ENCODE measurements at regions not wholly inside any gene's neighbourhood (a gene's known extent, or its start where the extent isn't known, plus 50 kb on each side); places are given as distances from the start of the nearest gene placed in this dataset.

- H3K9me3 ChIP-seq (ENCODE audit: control insufficient read depth in 1 of 2, insufficient read depth in 1 of 2, low read depth in 1 of 2, low read length in 2 of 2): no peaks in the 10 kb centered on the region
- POLR2A ChIA-PET: interaction anchor here (0.9 kb wide), 1 partner anchor 12 kb away, joined by 5 read pairs; no protein-coding TSS in a partner anchor
- H3K4me2 ChIP-seq (ENCODE audit: low read length): peak overlapping the region; percentile 62
- peaks cover 13 to 36% of the 10 kb centered on the region in 2 experiments for H3K4me1 ChIP-seq (ENCODE audit: control insufficient read depth in 1 of 2, insufficient read depth in 2 of 2, low read length in 2 of 2)
- H4K20me1 ChIP-seq (ENCODE audit: insufficient read depth): no peaks in the 10 kb centered on the region
- intact Hi-C loops (cut with micrococcal nuclease): no loop called here
- peak overlapping the region; percentile 31 for H2AFZ ChIP-seq (ENCODE audit: low read depth, low read length, poor library complexity, severe bottlenecking)
- H3K27me3 ChIP-seq (ENCODE audit: insufficient read depth, low read length): no peaks in the 10 kb centered on the region
- DNase-seq (ENCODE audit: low read depth, low spot score) (no peak), ATAC-seq (no peak)
- peak overlapping the region in 1 of 2 experiments; percentile 17; a peak in 2 of 4 replicates for H3K4me3 ChIP-seq (replicated peaks in 1 of 2; ENCODE audit: low read depth in 1 of 2, low read length in 2 of 2)
- no peaks in the 10 kb centered on the region for H3K9me2 ChIP-seq (ENCODE audit: insufficient read depth)
- TF ChIP-seq RAD21 (IDR thresholded peaks at IDR 0.05; ENCODE audit: low read depth) (no peak), CTCF (IDR thresholded peaks at IDR 0.05 in 2 of 3, conservative IDR thresholded peaks at IDR 0.05 in 1 of 3; ENCODE audit: borderline replicate concordance in 1 of 3, insufficient read depth in 1 of 3, low read depth in 2 of 3, low read length in 2 of 3) (no peak), ZBTB33 (IDR thresholded peaks at IDR 0.05; ENCODE audit: extremely low read depth, insufficient replicate concordance, low read length) (no peak), POLR2A (IDR thresholded peaks at IDR 0.05; ENCODE audit: borderline replicate concordance, extremely low read depth, insufficient read depth, insufficient read length) (no peak), EZH2phosphoT487 (IDR thresholded peaks at IDR 0.05; ENCODE audit: borderline replicate concordance) (no peak), CBX3 (IDR thresholded peaks at IDR 0.05; ENCODE audit: low read depth) (no peak), ZNF274 (IDR thresholded peaks at IDR 0.05; ENCODE audit: low read depth, low read length) (no peak)
- TF ChIP-seq, protein P1, sequence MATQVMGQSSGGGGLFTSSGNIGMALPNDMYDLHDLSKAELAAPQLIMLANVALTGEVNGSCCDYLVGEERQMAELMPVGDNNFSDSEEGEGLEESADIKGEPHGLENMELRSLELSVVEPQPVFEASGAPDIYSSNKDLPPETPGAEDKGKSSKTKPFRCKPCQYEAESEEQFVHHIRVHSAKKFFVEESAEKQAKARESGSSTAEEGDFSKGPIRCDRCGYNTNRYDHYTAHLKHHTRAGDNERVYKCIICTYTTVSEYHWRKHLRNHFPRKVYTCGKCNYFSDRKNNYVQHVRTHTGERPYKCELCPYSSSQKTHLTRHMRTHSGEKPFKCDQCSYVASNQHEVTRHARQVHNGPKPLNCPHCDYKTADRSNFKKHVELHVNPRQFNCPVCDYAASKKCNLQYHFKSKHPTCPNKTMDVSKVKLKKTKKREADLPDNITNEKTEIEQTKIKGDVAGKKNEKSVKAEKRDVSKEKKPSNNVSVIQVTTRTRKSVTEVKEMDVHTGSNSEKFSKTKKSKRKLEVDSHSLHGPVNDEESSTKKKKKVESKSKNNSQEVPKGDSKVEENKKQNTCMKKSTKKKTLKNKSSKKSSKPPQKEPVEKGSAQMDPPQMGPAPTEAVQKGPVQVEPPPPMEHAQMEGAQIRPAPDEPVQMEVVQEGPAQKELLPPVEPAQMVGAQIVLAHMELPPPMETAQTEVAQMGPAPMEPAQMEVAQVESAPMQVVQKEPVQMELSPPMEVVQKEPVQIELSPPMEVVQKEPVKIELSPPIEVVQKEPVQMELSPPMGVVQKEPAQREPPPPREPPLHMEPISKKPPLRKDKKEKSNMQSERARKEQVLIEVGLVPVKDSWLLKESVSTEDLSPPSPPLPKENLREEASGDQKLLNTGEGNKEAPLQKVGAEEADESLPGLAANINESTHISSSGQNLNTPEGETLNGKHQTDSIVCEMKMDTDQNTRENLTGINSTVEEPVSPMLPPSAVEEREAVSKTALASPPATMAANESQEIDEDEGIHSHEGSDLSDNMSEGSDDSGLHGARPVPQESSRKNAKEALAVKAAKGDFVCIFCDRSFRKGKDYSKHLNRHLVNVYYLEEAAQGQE (IDR thresholded peaks at IDR 0.05; ENCODE audit: low read depth): no peak
- CTCF ChIA-PET: interaction anchor here (1.0 to 1.7 kb wide), 3 partner anchors 12 to 83 kb away, joined by 3 to 5 read pairs (median 3); no protein-coding TSS in a partner anchor
- peak overlapping the region; percentile 63 for H3K27ac ChIP-seq (ENCODE audit: low read depth, low read length)
- H3K36me3 ChIP-seq (ENCODE audit: control insufficient read depth in 1 of 2, insufficient read depth in 2 of 2, low read length in 2 of 2): no peaks in the 10 kb centered on the region
- peak overlapping the region; percentile 22; the same call in 1 of the 2 replicates for H3K9ac ChIP-seq (ENCODE audit: low read length)
- TSS peak; percentile 99 for BruUV-seq (replicated peaks)
- no peaks in the 10 kb centered on the region for H3K79me2 ChIP-seq (ENCODE audit: insufficient read depth, low read length)
- RAD21 ChIA-PET (ENCODE audit: low non-redundant PET in 1 of 2, low total read pairs in 2 of 2, uncharacterized antibody in 2 of 2, unreplicated experiment in 2 of 2): no interaction called here
Observed at GRCh38 chr12:13339091-13339490, 142.6 kb downstream of the EMP1 start.

Measured in HCT116 (cell line).